ENCODE measurements at regions not wholly inside any gene's neighbourhood (a gene's known extent, or its start where the extent isn't known, plus 50 kb on each side); places are given as distances from the start of the nearest gene placed in this dataset.

DNA sequence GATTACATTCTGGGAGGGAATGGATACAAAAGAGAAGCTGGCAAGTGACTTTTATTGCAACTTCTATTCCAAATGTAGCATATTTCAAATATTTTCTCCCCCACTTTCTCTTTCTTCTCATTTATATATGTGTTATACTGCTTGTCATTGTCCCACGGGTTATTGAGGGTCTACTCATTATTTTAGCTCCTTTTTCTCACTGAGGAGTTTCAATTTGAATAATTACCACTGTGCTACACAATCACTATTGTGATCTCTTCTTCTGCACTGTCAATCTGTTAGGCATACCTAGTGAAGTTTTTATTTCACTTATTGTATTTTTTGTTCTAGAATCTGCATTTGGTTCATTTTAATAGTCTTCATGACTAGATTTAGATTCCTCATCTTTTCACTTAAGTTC lies 339.7 kb downstream of the PTPRC start:
- TF ChIP-seq, protein P1, sequence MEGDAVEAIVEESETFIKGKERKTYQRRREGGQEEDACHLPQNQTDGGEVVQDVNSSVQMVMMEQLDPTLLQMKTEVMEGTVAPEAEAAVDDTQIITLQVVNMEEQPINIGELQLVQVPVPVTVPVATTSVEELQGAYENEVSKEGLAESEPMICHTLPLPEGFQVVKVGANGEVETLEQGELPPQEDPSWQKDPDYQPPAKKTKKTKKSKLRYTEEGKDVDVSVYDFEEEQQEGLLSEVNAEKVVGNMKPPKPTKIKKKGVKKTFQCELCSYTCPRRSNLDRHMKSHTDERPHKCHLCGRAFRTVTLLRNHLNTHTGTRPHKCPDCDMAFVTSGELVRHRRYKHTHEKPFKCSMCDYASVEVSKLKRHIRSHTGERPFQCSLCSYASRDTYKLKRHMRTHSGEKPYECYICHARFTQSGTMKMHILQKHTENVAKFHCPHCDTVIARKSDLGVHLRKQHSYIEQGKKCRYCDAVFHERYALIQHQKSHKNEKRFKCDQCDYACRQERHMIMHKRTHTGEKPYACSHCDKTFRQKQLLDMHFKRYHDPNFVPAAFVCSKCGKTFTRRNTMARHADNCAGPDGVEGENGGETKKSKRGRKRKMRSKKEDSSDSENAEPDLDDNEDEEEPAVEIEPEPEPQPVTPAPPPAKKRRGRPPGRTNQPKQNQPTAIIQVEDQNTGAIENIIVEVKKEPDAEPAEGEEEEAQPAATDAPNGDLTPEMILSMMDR (IDR thresholded peaks at IDR 0.05; ENCODE audit: low read length) = no peak
- TF ChIP-seq EZH2 (IDR thresholded peaks at IDR 0.05; ENCODE audit: borderline replicate concordance, low read length) = no peak

All from OCI-LY1 (cell line).